Astrocyte (in vitro differentiated cells and primary cell): ENCODE measurements at regions not wholly inside any gene's neighbourhood (a gene's known extent, or its start where the extent isn't known, plus 50 kb on each side); places are given as distances from the start of the nearest gene placed in this dataset.

Experiments
- DNase-seq: peaks from one replicate; pipeline ENCODE4 v3.0.0-alpha.2; 2010; ENCODE audit warnings: low read depth
- FAIRE-seq: peaks from 2 replicates; lab custom pipeline; 2011; peaks lifted over from hg19 to GRCh38; lab: Jason Lieb, UNC
- H2AFZ ChIP-seq: 2 replicates; pipeline ENCODE4 v1.6.0; 2012; ENCODE audit warnings: low read depth, low read length, inconsistent platforms
- H3K27ac ChIP-seq: 2 replicates; pipeline ENCODE4 v1.5.1; 2011; ENCODE audit warnings: low read depth, low read length, inconsistent platforms
- H3K27me3 ChIP-seq: 2 replicates; pipeline ENCODE4 v1.6.0; 2011; ENCODE audit warnings: low read length, inconsistent platforms; ENCODE audit not compliant: insufficient read depth
- H3K36me3 ChIP-seq: 2 replicates; pipeline ENCODE4 v1.5.1; 2011; ENCODE audit warnings: low read length, inconsistent platforms; ENCODE audit not compliant: insufficient read depth
- H3K4me1 ChIP-seq: 2 replicates; pipeline ENCODE4 v1.5.1; 2011; ENCODE audit warnings: low read length, inconsistent platforms; ENCODE audit not compliant: insufficient read depth
- H3K4me2 ChIP-seq: 2 replicates; pipeline ENCODE4 v1.6.0; 2012; ENCODE audit warnings: low read length, inconsistent platforms
- H3K4me3 ChIP-seq: 2 replicates; pipeline ENCODE4 v1.5.1; 2011; ENCODE audit warnings: low read depth, mild to moderate bottlenecking, low read length, inconsistent platforms; ENCODE audit not compliant: insufficient read depth
- H3K79me2 ChIP-seq: 2 replicates; pipeline ENCODE4 v1.6.0; 2012; ENCODE audit warnings: mild to moderate bottlenecking, low read length, inconsistent platforms; ENCODE audit not compliant: insufficient read depth
- H3K9ac ChIP-seq: 2 replicates; pipeline ENCODE4 v1.6.0; 2012; ENCODE audit warnings: mild to moderate bottlenecking, low read length, inconsistent platforms
- H3K9me3 ChIP-seq: 2 replicates; pipeline ENCODE4 v1.5.1; 2012; ENCODE audit warnings: low read depth, mild to moderate bottlenecking, low read length, inconsistent platforms; ENCODE audit not compliant: insufficient read depth
- H4K20me1 ChIP-seq: 2 replicates; pipeline ENCODE4 v1.6.0; 2012; ENCODE audit warnings: low read length, inconsistent platforms; ENCODE audit not compliant: insufficient read depth
- H3K27ac Mint-ChIP-seq: one replicate; pipeline ENCODE4 v1.8.0; 2021; ENCODE audit warnings: mild to moderate bottlenecking, mixed read lengths; ENCODE audit not compliant: unreplicated experiment
- H3K27me3 Mint-ChIP-seq: one replicate; pipeline ENCODE4 v1.8.0; 2021; ENCODE audit warnings: low read depth, mixed read lengths; ENCODE audit not compliant: unreplicated experiment
- H3K36me3 Mint-ChIP-seq: one replicate; pipeline ENCODE4 v1.8.0; 2021; ENCODE audit warnings: low read depth, mixed read lengths; ENCODE audit not compliant: unreplicated experiment
- H3K4me1 Mint-ChIP-seq: one replicate; pipeline ENCODE4 v1.8.0; 2021; ENCODE audit warnings: low read depth, mixed read lengths; ENCODE audit not compliant: unreplicated experiment
- H3K4me3 Mint-ChIP-seq: one replicate; pipeline ENCODE4 v1.8.0; 2021; ENCODE audit warnings: mild to moderate bottlenecking, moderate library complexity, mixed read lengths; ENCODE audit not compliant: unreplicated experiment
- H3K9me3 Mint-ChIP-seq: one replicate; pipeline ENCODE4 v1.8.0; 2021; ENCODE audit warnings: mild to moderate bottlenecking, mixed read lengths; ENCODE audit not compliant: unreplicated experiment
- CTCF ChIP-seq: IDR thresholded peaks from 2 replicates; pipeline ENCODE4 v1.5.1; 2011; ENCODE audit warnings: low read depth, mild to moderate bottlenecking, inconsistent platforms, low read length, moderate library complexity; ENCODE audit not compliant: insufficient read depth
- EZH2 ChIP-seq: IDR thresholded peaks from 2 replicates; pipeline ENCODE4 v1.6.1; 2012; ENCODE audit warnings: mild to moderate bottlenecking, low read length, inconsistent platforms; ENCODE audit not compliant: insufficient read depth

- DNase-seq (no peak), FAIRE-seq (no peak)
- H3K4me1 Mint-ChIP-seq = no peaks in the 10 kb centered on the region
- no peak overlapping the region for H3K4me3 Mint-ChIP-seq
- H3K27ac Mint-ChIP-seq = no peak overlapping the region
- no peak overlapping the region for H3K27ac ChIP-seq
- no peak overlapping the region for H3K4me2 ChIP-seq
- H3K79me2 ChIP-seq = no peaks in the 10 kb centered on the region
- no peaks in the 10 kb centered on the region for H3K27me3 ChIP-seq
- H3K36me3 Mint-ChIP-seq = no peaks in the 10 kb centered on the region
- H3K4me3 ChIP-seq = no peak overlapping the region
- no peaks in the 10 kb centered on the region for H4K20me1 ChIP-seq
- no peak overlapping the region for H3K9ac ChIP-seq
- H3K36me3 ChIP-seq = no peaks in the 10 kb centered on the region
- no peak overlapping the region for H2AFZ ChIP-seq
- H3K9me3 ChIP-seq = peaks cover 12% of the 10 kb centered on the region
- no peaks in the 10 kb centered on the region for H3K4me1 ChIP-seq
- peaks cover 2% of the 10 kb centered on the region for H3K9me3 Mint-ChIP-seq
- TF ChIP-seq EZH2 = no peak
- no peak for TF ChIP-seq CTCF
- H3K27me3 Mint-ChIP-seq = peaks cover 9% of the 10 kb centered on the region
Measured at GRCh38 chr5:3024126-3024525, 272.6 kb upstream of the IRX2 start.

GRCh38 chr5:3023656-3024055, 272.2 kb upstream of the IRX2 start:
- no peaks in the 10 kb centered on the region for H3K36me3 ChIP-seq
- no peaks in the 10 kb centered on the region for H3K4me1 ChIP-seq
- Mint-ChIP-seq H3K36me3 (no peaks in the 10 kb centered on the region), H3K27ac (no peak overlapping the region), H3K27me3 (peaks cover 10% of the 10 kb centered on the region), H3K4me3 (no peak overlapping the region), H3K9me3 (peaks cover 2% of the 10 kb centered on the region), H3K4me1 (no peaks in the 10 kb centered on the region)
- no peak overlapping the region for H3K4me2 ChIP-seq
- no peak for FAIRE-seq
- DNase-seq = no peak
- peaks cover 9% of the 10 kb centered on the region for H3K9me3 ChIP-seq
- H3K27ac ChIP-seq = no peak overlapping the region
- no peak overlapping the region for H3K9ac ChIP-seq
- no peaks in the 10 kb centered on the region for H3K27me3 ChIP-seq
- H3K4me3 ChIP-seq = no peak overlapping the region
- no peaks in the 10 kb centered on the region for H3K79me2 ChIP-seq
- TF ChIP-seq EZH2 = no peak
- no peak for TF ChIP-seq CTCF
- H4K20me1 ChIP-seq = no peaks in the 10 kb centered on the region
- H2AFZ ChIP-seq = no peak overlapping the region

- H3K4me1 Mint-ChIP-seq = no peaks in the 10 kb centered on the region
- TF ChIP-seq CTCF = no peak
- TF ChIP-seq EZH2 = no peak
- no peak for DNase-seq
- Histone ChIP-seq H3K79me2 (no peaks in the 10 kb centered on the region), H3K27ac (no peak overlapping the region), H3K4me3 (no peak overlapping the region), H3K4me1 (no peaks in the 10 kb centered on the region), H3K36me3 (no peaks in the 10 kb centered on the region), H3K9me3 (no peaks in the 10 kb centered on the region), H3K4me2 (no peak overlapping the region), H3K9ac (no peak overlapping the region), H4K20me1 (no peaks in the 10 kb centered on the region), H2AFZ (no peak overlapping the region), H3K27me3 (no peaks in the 10 kb centered on the region)
- FAIRE-seq = no peak
- H3K36me3 Mint-ChIP-seq = no peaks in the 10 kb centered on the region
- H3K9me3 Mint-ChIP-seq = peaks cover 2% of the 10 kb centered on the region
- no peak overlapping the region for H3K27ac Mint-ChIP-seq
- H3K27me3 Mint-ChIP-seq = peaks cover 10% of the 10 kb centered on the region
- no peak overlapping the region for H3K4me3 Mint-ChIP-seq
Measured at GRCh38 chr5:3022665-3023064, 271.2 kb upstream of the IRX2 start.
